CD4-positive, alpha-beta T cell treated with Interleukin-6 at 100 ng/mL for 8 hours (primary cell): ENCODE measurements at regions not wholly inside any gene's neighbourhood (a gene's known extent, or its start where the extent isn't known, plus 50 kb on each side); places are given as distances from the start of the nearest gene placed in this dataset.
A peak's percentile ranks its signal among the peaks of the same experiment; 100 is the strongest.

ENCODE experiments used
- DNase-seq: peaks from one replicate; pipeline ENCODE4 v3.0.0-alpha.2; 2020; ENCODE audit warnings: mixed read lengths, low spot score

- DNase-seq = no peak
Measured at GRCh38 chr4:184575306-184575705, 73.9 kb downstream of the CASP3 start.

- DNase-seq = no peak
Measured at GRCh38 chr4:184574861-184575260, 74.4 kb downstream of the CASP3 start.

GRCh38 chr4:184573701-184574100 is 75.5 kb downstream of the CASP3 start:
- no peak for DNase-seq

GRCh38 chr4:184568770-184569169 is 80.5 kb downstream of the CASP3 start:
- no peak for DNase-seq

- DNase-seq = no peak
Measured at GRCh38 chr4:184563621-184564020, 85.6 kb downstream of the CASP3 start.

- DNase-seq = no peak
Measured at GRCh38 chr4:184558996-184559395, 84.6 kb upstream of the IRF2 start.

GRCh38 chr4:184553891-184554290 is 79.5 kb upstream of the IRF2 start:
- DNase-seq = no peak

- DNase-seq = no peak
Measured at GRCh38 chr4:184550476-184550875, 76.1 kb upstream of the IRF2 start.

- no peak for DNase-seq
Measured at GRCh38 chr4:184548648-184549341, 74.4 kb upstream of the IRF2 start.

GRCh38 chr4:184548316-184548647 is 73.9 kb upstream of the IRF2 start:
- no peak for DNase-seq

- no peak for DNase-seq
Measured at GRCh38 chr4:184544788-184545409, 70.5 kb upstream of the IRF2 start.

GRCh38 chr4:184541907-184542306 is 67.6 kb upstream of the IRF2 start:
- DNase-seq = no peak

- no peak for DNase-seq
Measured at GRCh38 chr4:184540307-184540706, 66.0 kb upstream of the IRF2 start.

GRCh38 chr4:184538023-184538599 is 63.8 kb upstream of the IRF2 start:
- DNase-seq = peak; percentile 79

- peak; percentile 91 for DNase-seq
Measured at GRCh38 chr4:184537269-184538022, 63.1 kb upstream of the IRF2 start.

GRCh38 chr4:184536881-184537248 is 62.5 kb upstream of the IRF2 start:
- DNase-seq = no peak

- no peak for DNase-seq
Measured at GRCh38 chr4:184536065-184536880, 61.9 kb upstream of the IRF2 start.

GRCh38 chr4:184534511-184535391 is 60.4 kb upstream of the IRF2 start:
- DNase-seq = peak; percentile 49

GRCh38 chr4:184533908-184534307 is 59.6 kb upstream of the IRF2 start:
- DNase-seq = no peak

- no peak for DNase-seq
Measured at GRCh38 chr4:184531008-184531407, 56.7 kb upstream of the IRF2 start.

- DNase-seq = no peak
Measured at GRCh38 chr4:184529283-184529682, 54.9 kb upstream of the IRF2 start.
